BLaER1 treated with 17β-estradiol and CSF1 and Interleukin-3, amounts not matched to agents 10 nM and 100 nM (cell line): ENCODE measurements at regions not wholly inside any gene's neighbourhood (a gene's known extent, or its start where the extent isn't known, plus 50 kb on each side); places are given as distances from the start of the nearest gene placed in this dataset.

Source experiments
- H3K27ac ChIP-seq, 11 experiments: shearing (Covaris generic); formaldehyde crosslinking; 2 replicates each; pipeline ENCODE4 v1.8.1; 2022
- H3K27me3 ChIP-seq, 11 experiments: shearing (Covaris generic); formaldehyde crosslinking; 2 replicates each; pipeline ENCODE4 v1.8.1; 2022
- H3K36me3 ChIP-seq, 11 experiments: shearing (Covaris generic); formaldehyde crosslinking; 2 replicates each; pipeline ENCODE4 v1.8.1; 2022
- H3K4me1 ChIP-seq, 10 experiments: shearing (Covaris generic); formaldehyde crosslinking; 2 replicates each; pipeline ENCODE4 v1.8.1; 2022
- H3K4me2 ChIP-seq, 11 experiments: shearing (Covaris generic); formaldehyde crosslinking; 2 replicates each; pipeline ENCODE4 v1.8.1; 2022
- H3K4me3 ChIP-seq, 10 experiments: shearing (Covaris generic); formaldehyde crosslinking; 2 replicates each; pipeline ENCODE4 v1.8.1; 2022
- H3K9ac ChIP-seq, 11 experiments: shearing (Covaris generic); formaldehyde crosslinking; 2 replicates each; pipeline ENCODE4 v1.8.1; 2022
- H3K9me3 ChIP-seq, 11 experiments: shearing (Covaris generic); formaldehyde crosslinking; replicated peaks in 1 of 11; 2 replicates each; pipeline ENCODE4 v1.8.1; 2022
- H4K20me1 ChIP-seq, 11 experiments: shearing (Covaris generic); formaldehyde crosslinking; 2 replicates each; pipeline ENCODE4 v1.8.1; 2022
- Cebpa-rat ChIP-seq, 11 experiments: shearing (Covaris generic); IDR thresholded peaks; 2 replicates each; pipeline ENCODE4 v1.8.1; 2022

- Histone ChIP-seq H3K4me1 (no peaks in the 10 kb centered on the region), H3K9me3 (peaks cover 0 to 4% (median 0%) of the 10 kb centered on the region in 11 experiments; a peak in 3 of 22 replicates), H3K36me3 (no peaks in the 10 kb centered on the region), H3K4me2 (no peak overlapping the region), H3K4me3 (no peak overlapping the region), H3K27me3 (no peaks in the 10 kb centered on the region), H3K9ac (no peak overlapping the region), H3K27ac (no peak overlapping the region), H4K20me1 (no peaks in the 10 kb centered on the region)
- no peak for TF ChIP-seq Cebpa-rat (IDR thresholded peaks at IDR 0.05)
Measured at GRCh38 chr4:17068392-17068791, 169.9 kb upstream of the LDB2 start.

GRCh38 chr4:17066972-17067371, 168.5 kb upstream of the LDB2 start:
- no peaks in the 10 kb centered on the region for H4K20me1 ChIP-seq
- H3K9me3 ChIP-seq = peaks cover 0 to 4% (median 0%) of the 10 kb centered on the region in 11 experiments; a peak in 4 of 22 replicates
- H3K4me2 ChIP-seq = no peak overlapping the region
- H3K4me3 ChIP-seq = no peak overlapping the region
- no peaks in the 10 kb centered on the region for H3K36me3 ChIP-seq
- no peaks in the 10 kb centered on the region for H3K4me1 ChIP-seq
- H3K27me3 ChIP-seq = no peaks in the 10 kb centered on the region
- TF ChIP-seq Cebpa-rat (IDR thresholded peaks at IDR 0.05) = no peak
- no peak overlapping the region for H3K9ac ChIP-seq
- H3K27ac ChIP-seq = no peak overlapping the region

GRCh38 chr4:17066236-17066635, 167.8 kb upstream of the LDB2 start:
- Histone ChIP-seq H3K4me3 (no peak overlapping the region), H3K36me3 (no peaks in the 10 kb centered on the region), H3K9me3 (peaks cover 0 to 4% (median 0%) of the 10 kb centered on the region in 11 experiments; a peak in 4 of 22 replicates), H3K27ac (no peak overlapping the region), H4K20me1 (no peaks in the 10 kb centered on the region), H3K9ac (no peak overlapping the region), H3K4me2 (no peak overlapping the region), H3K4me1 (no peaks in the 10 kb centered on the region), H3K27me3 (no peaks in the 10 kb centered on the region)
- no peak for TF ChIP-seq Cebpa-rat (IDR thresholded peaks at IDR 0.05)

GRCh38 chr4:17065821-17066220, 167.4 kb upstream of the LDB2 start:
- no peaks in the 10 kb centered on the region for H3K36me3 ChIP-seq
- H3K9me3 ChIP-seq = peaks cover 0 to 4% (median 0%) of the 10 kb centered on the region in 11 experiments; a peak in 4 of 22 replicates
- H3K27me3 ChIP-seq = no peaks in the 10 kb centered on the region
- H3K9ac ChIP-seq = no peak overlapping the region
- H3K27ac ChIP-seq = no peak overlapping the region
- no peaks in the 10 kb centered on the region for H3K4me1 ChIP-seq
- no peak for TF ChIP-seq Cebpa-rat (IDR thresholded peaks at IDR 0.05)
- no peak overlapping the region for H3K4me2 ChIP-seq
- H4K20me1 ChIP-seq = no peaks in the 10 kb centered on the region
- no peak overlapping the region for H3K4me3 ChIP-seq

GRCh38 chr4:17064959-17065358, 166.5 kb upstream of the LDB2 start:
- H3K4me1 ChIP-seq = no peaks in the 10 kb centered on the region
- no peak for TF ChIP-seq Cebpa-rat (IDR thresholded peaks at IDR 0.05)
- H3K36me3 ChIP-seq = no peaks in the 10 kb centered on the region

GRCh38 chr4:17063888-17064287, 165.4 kb upstream of the LDB2 start:
- TF ChIP-seq Cebpa-rat (IDR thresholded peaks at IDR 0.05) = no peak
- H3K27me3 ChIP-seq = no peaks in the 10 kb centered on the region
- no peaks in the 10 kb centered on the region; a peak in 1 of 22 replicates for H3K9me3 ChIP-seq
- no peak overlapping the region for H3K9ac ChIP-seq
- H3K4me1 ChIP-seq = peaks cover 0 to 9% (median 0%) of the 10 kb centered on the region in 10 experiments; a peak in 3 of 20 replicates
- H4K20me1 ChIP-seq = no peaks in the 10 kb centered on the region
- no peak overlapping the region for H3K27ac ChIP-seq
- H3K36me3 ChIP-seq = no peaks in the 10 kb centered on the region
- H3K4me3 ChIP-seq = no peak overlapping the region
- H3K4me2 ChIP-seq = no peak overlapping the region

More at GRCh38 chr4:17064959-17065358, 166.5 kb upstream of the LDB2 start:
- H3K4me3 ChIP-seq = no peak overlapping the region
- H3K27me3 ChIP-seq = no peaks in the 10 kb centered on the region
- no peak overlapping the region for H3K9ac ChIP-seq
- H3K9me3 ChIP-seq = no peaks in the 10 kb centered on the region; a peak in 1 of 22 replicates
- no peak overlapping the region for H3K4me2 ChIP-seq
- H3K27ac ChIP-seq = no peak overlapping the region
- no peaks in the 10 kb centered on the region for H4K20me1 ChIP-seq

- Histone ChIP-seq H3K36me3 (no peaks in the 10 kb centered on the region), H4K20me1 (no peaks in the 10 kb centered on the region), H3K27ac (no peak overlapping the region), H3K4me3 (no peak overlapping the region), H3K4me2 (no peak overlapping the region), H3K9me3 (no peaks in the 10 kb centered on the region; a peak in 1 of 22 replicates), H3K27me3 (no peaks in the 10 kb centered on the region), H3K4me1 (peaks cover 0 to 20% (median 0%) of the 10 kb centered on the region in 10 experiments; a peak in 4 of 20 replicates), H3K9ac (no peak overlapping the region)
- no peak for TF ChIP-seq Cebpa-rat (IDR thresholded peaks at IDR 0.05)
Measured at GRCh38 chr4:17060230-17060629, 161.8 kb upstream of the LDB2 start.

- H3K4me2 ChIP-seq = peak overlapping the region in 2 of 11 experiments; percentile 41 to 51; a peak in 4 of 22 replicates
- peaks cover 0 to 20% (median 0%) of the 10 kb centered on the region in 10 experiments; a peak in 4 of 20 replicates for H3K4me1 ChIP-seq
Measured at GRCh38 chr4:17058916-17059741, 160.7 kb upstream of the LDB2 start.

GRCh38 chr4:17058536-17058915, 160.1 kb upstream of the LDB2 start:
- H3K9ac ChIP-seq = no peak overlapping the region

More at GRCh38 chr4:17058916-17059741, 160.7 kb upstream of the LDB2 start:
- H3K9me3 ChIP-seq = no peaks in the 10 kb centered on the region; a peak in 1 of 22 replicates
- no peak overlapping the region for H3K4me3 ChIP-seq
- H4K20me1 ChIP-seq = no peaks in the 10 kb centered on the region
- H3K27ac ChIP-seq = no peak overlapping the region
- H3K36me3 ChIP-seq = no peaks in the 10 kb centered on the region
- no peak for TF ChIP-seq Cebpa-rat (IDR thresholded peaks at IDR 0.05)
- no peak overlapping the region for H3K9ac ChIP-seq
- no peaks in the 10 kb centered on the region for H3K27me3 ChIP-seq

More at GRCh38 chr4:17058536-17058915, 160.1 kb upstream of the LDB2 start:
- H3K27me3 ChIP-seq = no peaks in the 10 kb centered on the region
- H3K4me1 ChIP-seq = peaks cover 0 to 20% (median 0%) of the 10 kb centered on the region in 10 experiments; a peak in 4 of 20 replicates
- H3K36me3 ChIP-seq = no peaks in the 10 kb centered on the region
- H3K4me2 ChIP-seq = peak overlapping the region in 1 of 11 experiments; percentile 25; a peak in 1 of 22 replicates
- H3K9me3 ChIP-seq = no peaks in the 10 kb centered on the region; a peak in 1 of 22 replicates
- TF ChIP-seq Cebpa-rat (IDR thresholded peaks at IDR 0.05) = no peak
- H3K27ac ChIP-seq = no peak overlapping the region
- H4K20me1 ChIP-seq = no peaks in the 10 kb centered on the region
- no peak overlapping the region for H3K4me3 ChIP-seq
